SK-N-SH (cell line): ENCODE measurements at regions not wholly inside any gene's neighbourhood (a gene's known extent, or its start where the extent isn't known, plus 50 kb on each side); places are given as distances from the start of the nearest gene placed in this dataset.

Experiments
- CTCF ChIA-PET: fragments of 300-600, 350-600 bp; formaldehyde crosslinking; extraction: SDS; loops from one replicate; lab custom pipeline; 2021; lab: Yijun Ruan, JAX
- POLR2A ChIA-PET: fragments of 350-600 bp; sonication (Branson Sonifier 250); formaldehyde crosslinking; extraction: SDS; loops from one replicate; lab custom pipeline; 2020; ENCODE audit warnings: antibody characterized with exemption, inconsistent platforms; lab: Yijun Ruan, JAX
- DNase-seq: peaks from one replicate; pipeline ENCODE4 v3.0.0; 2012
- H2AFZ ChIP-seq: fragments of 200-600 bp; sonication (generic); 2 replicates; pipeline ENCODE4 v1.8.1; 2016; ENCODE audit warnings: antibody characterized with exemption, mild to moderate bottlenecking, low read depth
- H3F3A ChIP-seq: fragments of 200-600 bp; sonication (generic); replicated peaks from 2 replicates; pipeline ENCODE3; 2016; ENCODE audit warnings: antibody characterized with exemption, mild to moderate bottlenecking; ENCODE audit not compliant: insufficient read depth
- H3K27ac ChIP-seq, 2 experiments: fragments of 200-500 bp in 1 of 2; fragments of 200-600 bp in 1 of 2; sonication (Bioruptor generic) in 1 of 2; sonication (generic), shearing (Covaris generic) in 1 of 2; 2 replicates each; pipeline versions ENCODE4 v1.5.1 to v1.6.1; 2014 to 2016; ENCODE audit warnings: low read depth in 2 of 2, inconsistent platforms in 1 of 2, low read length in 1 of 2, mild to moderate bottlenecking in 1 of 2, mixed read lengths in 1 of 2
- H3K27me3 ChIP-seq: fragments of 200-600 bp; sonication (generic), shearing (Covaris generic); 2 replicates; pipeline ENCODE4 v1.6.1; 2016; ENCODE audit warnings: mixed run types; ENCODE audit not compliant: insufficient read depth
- H3K36me3 ChIP-seq, 2 experiments: fragments of 200-500 bp in 1 of 2; fragments of 200-600 bp in 1 of 2; sonication (Bioruptor generic) in 1 of 2; sonication (generic) in 1 of 2; replicated peaks in 1 of 2; 2 replicates each; pipeline versions ENCODE3 to v1.5.1; 2014 to 2016; ENCODE audit warnings: low read length in 1 of 2, mild to moderate bottlenecking in 1 of 2; ENCODE audit not compliant: insufficient read depth in 2 of 2, control insufficient read depth in 1 of 2
- H3K4me1 ChIP-seq, 2 experiments: fragments of 200-500 bp in 1 of 2; fragments of 200-600 bp in 1 of 2; sonication (Bioruptor generic) in 1 of 2; sonication (generic), shearing (Covaris generic) in 1 of 2; 2 replicates each; pipeline versions ENCODE4 v1.5.1 to v1.6.1; 2014 to 2016; ENCODE audit warnings: low read depth in 1 of 2, low read length in 1 of 2, mixed run types in 1 of 2; ENCODE audit not compliant: insufficient read depth in 2 of 2, control insufficient read depth in 1 of 2
- H3K4me2 ChIP-seq: fragments of 200-600 bp; sonication (generic), shearing (Covaris generic); 2 replicates; pipeline ENCODE4 v1.6.1; 2017; ENCODE audit warnings: mixed run types
- H3K4me3 ChIP-seq, 2 experiments: fragments of 200-500 bp in 1 of 2; fragments of 200-600 bp in 1 of 2; sonication (Bioruptor generic) in 1 of 2; sonication (generic), shearing (Covaris generic) in 1 of 2; 2 replicates each; pipeline versions ENCODE4 v1.5.1 to v1.8.1; 2014 to 2016; ENCODE audit warnings: low read depth in 2 of 2, inconsistent platforms in 1 of 2, low read length in 1 of 2, mild to moderate bottlenecking in 1 of 2, mixed read lengths in 1 of 2, moderate library complexity in 1 of 2
- H3K79me2 ChIP-seq: fragments of 200-600 bp; sonication (generic); 2 replicates; pipeline ENCODE4 v1.8.1; 2017; ENCODE audit warnings: mild to moderate bottlenecking; ENCODE audit not compliant: insufficient read depth
- H3K9ac ChIP-seq: fragments of 200-600 bp; sonication (generic); 2 replicates; pipeline ENCODE4 v1.6.1; 2017; ENCODE audit warnings: mixed run types
- H3K9me2 ChIP-seq: fragments of 200-600 bp; sonication (generic); 2 replicates; pipeline ENCODE4 v1.6.1; 2017; ENCODE audit warnings: mixed run types
- H3K9me3 ChIP-seq: fragments of 200-600 bp; sonication (generic); 2 replicates; pipeline ENCODE4 v1.6.1; 2017; ENCODE audit warnings: mixed run types, mild to moderate bottlenecking, moderate library complexity
- H4K20me1 ChIP-seq: fragments of 200-600 bp; sonication (generic); 2 replicates; pipeline ENCODE4 v1.6.1; 2017; ENCODE audit warnings: mild to moderate bottlenecking, mixed run types; ENCODE audit not compliant: insufficient read depth
- CHD2 ChIP-seq: fragments of 150-350 bp; IDR thresholded peaks from 2 replicates; pipeline ENCODE4 v1.6.1; 2018; ENCODE audit warnings: low read length; ENCODE audit not compliant: partially characterized antibody
- CTCF ChIP-seq: fragments of 200-600 bp; sonication (generic); IDR thresholded peaks from 2 replicates; pipeline ENCODE4 v1.6.1; 2017; ENCODE audit warnings: antibody characterized with exemption, mild to moderate bottlenecking, moderate library complexity
- ELF1 ChIP-seq: IDR thresholded peaks from 2 replicates; pipeline ENCODE4 v1.4.0; 2012
- EP300 ChIP-seq, 2 experiments: IDR thresholded peaks; 2 replicates each; pipeline versions ENCODE4 v1.4.0 to v1.6.1; 2012; ENCODE audit warnings: borderline replicate concordance in 1 of 2, low read depth in 1 of 2, low read length in 1 of 2
- FOSL2 ChIP-seq: IDR thresholded peaks from 2 replicates; pipeline ENCODE4 v1.4.0; 2012; ENCODE audit warnings: low read depth, mild to moderate bottlenecking, moderate library complexity, borderline replicate concordance
- FOXJ3 ChIP-seq: sonication (generic); formaldehyde crosslinking; IDR thresholded peaks from 2 replicates; pipeline ENCODE4 v1.5.1; 2020; ENCODE audit warnings: mild to moderate bottlenecking, missing genetic modification reagents
- FOXM1 ChIP-seq: IDR thresholded peaks from 2 replicates; pipeline ENCODE4 v1.4.0; 2012; ENCODE audit warnings: low read depth, mild to moderate bottlenecking
- GATA2 ChIP-seq: sonication (generic); formaldehyde crosslinking; IDR thresholded peaks from 2 replicates; pipeline ENCODE4 v1.5.0; 2020; ENCODE audit warnings: mild to moderate bottlenecking, missing genetic modification reagents
- IRF3 ChIP-seq: fragments of 150-350 bp; IDR thresholded peaks from 2 replicates; pipeline ENCODE4 v1.6.1; 2016; ENCODE audit warnings: mild to moderate bottlenecking, low read depth, low read length
- JUND ChIP-seq: IDR thresholded peaks from 2 replicates; pipeline ENCODE4 v1.4.0; 2012
- MEF2A ChIP-seq: IDR thresholded peaks from 2 replicates; pipeline ENCODE4 v1.4.0; 2012; ENCODE audit warnings: low read depth, borderline replicate concordance
- MXI1 ChIP-seq: IDR thresholded peaks from 2 replicates; pipeline ENCODE4 v1.6.1; 2012; ENCODE audit warnings: mild to moderate bottlenecking, low read depth, low read length, improper control_type of control experiment
- NFIC ChIP-seq: IDR thresholded peaks from 2 replicates; pipeline ENCODE4 v1.4.0; 2012; ENCODE audit warnings: borderline replicate concordance
- POLR2AphosphoS5 ChIP-seq: IDR thresholded peaks from 2 replicates; pipeline ENCODE4 v1.6.1; 2012; ENCODE audit warnings: low read depth, low read length
- RAD21 ChIP-seq: IDR thresholded peaks from 2 replicates; pipeline ENCODE4 v1.6.1; 2012; ENCODE audit warnings: mild to moderate bottlenecking, low read length
- RCOR1 ChIP-seq: fragments of 150-350 bp; IDR thresholded peaks from 2 replicates; pipeline ENCODE4 v1.6.1; 2017; ENCODE audit warnings: antibody characterized with exemption, low read length
- RFX5 ChIP-seq: IDR thresholded peaks from 2 replicates; pipeline ENCODE4 v1.6.1; 2012; ENCODE audit warnings: mild to moderate bottlenecking, improper control_type of control experiment, low read length
- SMC3 ChIP-seq: IDR thresholded peaks from 2 replicates; pipeline ENCODE4 v1.6.1; 2012; ENCODE audit warnings: low read depth, low read length, improper control_type of control experiment
- TAF1 ChIP-seq: IDR thresholded peaks from 2 replicates; pipeline ENCODE4 v1.6.1; 2012; ENCODE audit warnings: low read depth, mild to moderate bottlenecking, low read length, moderate library complexity, borderline replicate concordance
- TCF12 ChIP-seq: IDR thresholded peaks from 2 replicates; pipeline ENCODE4 v1.4.0; 2012
- TEAD4 ChIP-seq: IDR thresholded peaks from 2 replicates; pipeline ENCODE4 v1.4.0; 2012; ENCODE audit warnings: mild to moderate bottlenecking, borderline replicate concordance; ENCODE audit not compliant: insufficient read depth
- USF1 ChIP-seq: IDR thresholded peaks from 2 replicates; pipeline ENCODE4 v1.4.0; 2012; ENCODE audit warnings: low read depth, borderline replicate concordance
- ZBTB33 ChIP-seq: IDR thresholded peaks from 2 replicates; pipeline ENCODE4 v1.4.0; 2012; ENCODE audit warnings: low read depth, borderline replicate concordance
- WGBS: methylation state at CpG from one replicate; pipeline ENCODE4 v1.1.6; 2017; ENCODE audit warnings: low lambda C conversion rate; 5-methylcytosine and 5-hydroxymethylcytosine counted together
- TF ChIP-seq, protein P1 (sequence below): IDR thresholded peaks from 2 replicates; pipeline ENCODE4 v1.4.0; 2012; ENCODE audit warnings: low read depth
- TF ChIP-seq, protein P2 (sequence below): IDR thresholded peaks from 2 replicates; pipeline ENCODE4; 2012

DNA sequence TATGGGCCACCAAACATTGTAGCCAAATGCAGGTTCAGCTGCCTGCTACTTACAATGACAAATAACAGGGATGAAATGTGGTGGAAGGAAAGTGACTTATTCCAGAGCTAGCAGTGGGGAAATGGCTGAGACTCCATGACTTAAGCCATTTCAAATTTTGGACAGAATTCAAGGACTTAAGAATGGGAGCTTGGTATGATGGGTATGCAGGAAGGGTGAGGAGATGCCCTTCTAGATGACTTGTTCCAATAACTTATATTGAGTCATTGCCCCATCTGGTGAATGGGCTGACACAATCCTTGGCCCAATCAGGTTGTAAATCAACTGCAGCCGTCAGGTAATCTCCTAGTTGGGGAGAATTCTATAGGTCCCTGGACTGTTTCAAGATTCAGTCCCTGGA lies 230.7 kb upstream of the SGCD start:
- 13% methylated on average over 1 of the region's 1 CpG for WGBS
- POLR2A ChIA-PET: no interaction called here
- H3K4me1 ChIP-seq: no peaks in the 10 kb centered on the region
- no peak overlapping the region for H3K4me2 ChIP-seq
- H3K4me3 ChIP-seq: no peak overlapping the region
- TF ChIP-seq CHD2 (no peak), TCF12 (peak; percentile 67), GATA2 (CRISPR knock-in tag) (no peak), USF1 (no peak), CTCF (no peak), RFX5 (no peak), JUND (no peak; the same call in 1 of the 2 replicates), RCOR1 (no peak), ZBTB33 (no peak), ELF1 (no peak), EP300 (IDR thresholded peaks at IDR 0.05; ENCODE audit: borderline replicate concordance in 1 of 2, low read depth in 1 of 2, low read length in 1 of 2) (0 out of 4 replicates have a peak, but pooled peaks of 1 of the 2 experiments have one; percentile 27), MEF2A (no peak), MXI1 (no peak), FOXJ3 (CRISPR knock-in tag) (no peak), FOXM1 (no peak), RAD21 (no peak), FOSL2 (peak; percentile 32; the same call in 1 of the 2 replicates), TEAD4 (0 out of 2 replicates have a peak, but pooled peaks have one; percentile 27), POLR2AphosphoS5 (no peak), IRF3 (no peak), NFIC (peak; percentile 46; the same call in 1 of the 2 replicates), SMC3 (no peak), TAF1 (no peak)
- TF ChIP-seq, protein P1, sequence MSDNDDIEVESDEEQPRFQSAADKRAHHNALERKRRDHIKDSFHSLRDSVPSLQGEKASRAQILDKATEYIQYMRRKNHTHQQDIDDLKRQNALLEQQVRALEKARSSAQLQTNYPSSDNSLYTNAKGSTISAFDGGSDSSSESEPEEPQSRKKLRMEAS: no peak
- TF ChIP-seq, protein P2, sequence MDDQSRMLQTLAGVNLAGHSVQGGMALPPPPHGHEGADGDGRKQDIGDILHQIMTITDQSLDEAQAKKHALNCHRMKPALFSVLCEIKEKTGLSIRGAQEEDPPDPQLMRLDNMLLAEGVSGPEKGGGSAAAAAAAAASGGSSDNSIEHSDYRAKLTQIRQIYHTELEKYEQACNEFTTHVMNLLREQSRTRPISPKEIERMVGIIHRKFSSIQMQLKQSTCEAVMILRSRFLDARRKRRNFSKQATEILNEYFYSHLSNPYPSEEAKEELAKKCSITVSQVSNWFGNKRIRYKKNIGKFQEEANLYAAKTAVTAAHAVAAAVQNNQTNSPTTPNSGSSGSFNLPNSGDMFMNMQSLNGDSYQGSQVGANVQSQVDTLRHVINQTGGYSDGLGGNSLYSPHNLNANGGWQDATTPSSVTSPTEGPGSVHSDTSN: peak; percentile 58
- TF ChIP-seq, all 33 proteins: peak for 6
- DNase-seq: no peak
- Histone ChIP-seq H3F3A (no peaks in the 10 kb centered on the region), H3K9me2 (no peaks in the 10 kb centered on the region), H3K36me3 (no peaks in the 10 kb centered on the region), H3K27ac (no peak overlapping the region), H3K9ac (no peak overlapping the region), H2AFZ (no peak overlapping the region), H4K20me1 (no peaks in the 10 kb centered on the region), H3K79me2 (no peaks in the 10 kb centered on the region), H3K27me3 (no peaks in the 10 kb centered on the region), H3K9me3 (no peaks in the 10 kb centered on the region)
- CTCF ChIA-PET: no interaction called here
